MM.1S (cell line): ENCODE measurements at regions not wholly inside any gene's neighbourhood (a gene's known extent, or its start where the extent isn't known, plus 50 kb on each side); places are given as distances from the start of the nearest gene placed in this dataset.

Experiments used
- CTCF ChIP-seq: fragments of 300-600 bp; sonication (generic); IDR thresholded peaks from 2 replicates; pipeline ENCODE4 v1.5.1; 2016; ENCODE audit warnings: antibody characterized with exemption, low read length, mixed read lengths
- EZH2 ChIP-seq: fragments of 300-600 bp; sonication (generic); optimal IDR thresholded peaks from 2 replicates; pipeline ENCODE3; 2017; ENCODE audit warnings: low read depth, mild to moderate bottlenecking, antibody characterized with exemption, low read length, mixed read lengths

DNA sequence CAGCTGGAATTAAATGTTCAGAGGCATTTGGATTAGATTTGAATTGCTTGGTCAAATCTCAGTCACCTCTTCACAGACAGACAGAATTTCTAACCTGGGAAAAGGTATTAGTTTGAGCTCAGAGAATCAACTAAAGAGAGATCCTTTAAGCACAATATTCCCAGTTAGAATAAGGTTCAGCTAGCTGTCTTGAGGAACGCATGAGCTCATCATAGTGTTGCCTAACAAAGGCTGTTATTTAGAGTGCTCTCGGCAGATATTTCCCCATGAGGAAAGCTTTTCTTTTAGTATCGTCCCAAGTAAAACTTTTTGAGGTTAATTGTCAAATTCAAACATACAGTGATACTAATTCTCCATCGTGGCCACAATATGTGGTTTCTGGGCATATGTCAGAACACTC lies 269.9 kb downstream of the HLX start:
- no peak for TF ChIP-seq EZH2
- no peak for TF ChIP-seq CTCF
